H9 (cell line): ENCODE measurements at regions not wholly inside any gene's neighbourhood (a gene's known extent, or its start where the extent isn't known, plus 50 kb on each side); places are given as distances from the start of the nearest gene placed in this dataset.
"Not testable (repeated sequence)": the region's sequence is repeated elsewhere in the genome, so short reads cannot be mapped to it uniquely, and the experiment has no call there.

ENCODE experiments used
- DNase-seq: peaks from one replicate; pipeline ENCODE4 v3.0.0-alpha.2; 2017
- H2AFZ ChIP-seq: one replicate; pipeline ENCODE4 v1.6.1; 2013; ENCODE audit warnings: mild to moderate bottlenecking, low read length, control low read depth, moderate library complexity
- H2AK5ac ChIP-seq: 2 replicates; pipeline ENCODE4 v1.6.1; 2013; ENCODE audit warnings: low read length, control low read depth, mixed read lengths; ENCODE audit not compliant: insufficient read length
- H2BK120ac ChIP-seq: one replicate; pipeline ENCODE4 v1.6.1; 2013; ENCODE audit warnings: low read depth, mild to moderate bottlenecking, low read length, control low read depth, inconsistent platforms; ENCODE audit not compliant: poor library complexity, severe bottlenecking
- H2BK12ac ChIP-seq: 2 replicates; pipeline ENCODE4 v1.6.1; 2013; ENCODE audit warnings: low read length, control low read depth, mixed read lengths, low read depth; ENCODE audit not compliant: insufficient read length
- H2BK15ac ChIP-seq: 2 replicates; pipeline ENCODE4 v1.6.1; 2013; ENCODE audit warnings: low read depth, low read length, control low read depth
- H2BK20ac ChIP-seq: one replicate; pipeline ENCODE4 v1.6.1; 2013; ENCODE audit warnings: low read depth, mild to moderate bottlenecking, low read length, control low read depth, inconsistent platforms; ENCODE audit not compliant: poor library complexity, severe bottlenecking
- H2BK5ac ChIP-seq: 2 replicates; pipeline ENCODE4 v1.6.1; 2013; ENCODE audit warnings: low read length, control low read depth, mixed read lengths; ENCODE audit not compliant: insufficient read length
- H3K14ac ChIP-seq: 2 replicates; pipeline ENCODE4 v1.6.1; 2013; ENCODE audit warnings: low read length, control low read depth; ENCODE audit not compliant: insufficient read depth
- H3K18ac ChIP-seq: 2 replicates; pipeline ENCODE4 v1.6.1; 2013; ENCODE audit warnings: low read depth, mild to moderate bottlenecking, mixed read lengths, low read length, control low read depth; ENCODE audit not compliant: insufficient read length
- H3K23ac ChIP-seq: 2 replicates; pipeline ENCODE4 v1.6.1; 2013; ENCODE audit warnings: low read length, control low read depth, mixed read lengths, low read depth; ENCODE audit not compliant: insufficient read length
- H3K23me2 ChIP-seq: 2 replicates; pipeline ENCODE4 v1.6.1; 2013; ENCODE audit warnings: low read depth, mild to moderate bottlenecking, mixed read lengths, low read length, control low read depth; ENCODE audit not compliant: insufficient read length, poor library complexity, severe bottlenecking
- H3K27ac ChIP-seq: 2 replicates; pipeline ENCODE4 v1.5.1; 2013; ENCODE audit warnings: low read length, control low read depth, mixed read lengths, low read depth; ENCODE audit not compliant: insufficient read length
- H3K27me3 ChIP-seq: 2 replicates; pipeline ENCODE4 v1.6.1; 2013; ENCODE audit warnings: low read length, control low read depth, inconsistent platforms; ENCODE audit not compliant: insufficient read depth
- H3K4ac ChIP-seq: 2 replicates; pipeline ENCODE4 v1.6.1; 2013; ENCODE audit warnings: low read depth, mild to moderate bottlenecking, control low read depth, inconsistent platforms, low read length, moderate library complexity
- H3K4me1 ChIP-seq: 2 replicates; pipeline ENCODE4 v1.6.1; 2013; ENCODE audit warnings: low read length, control low read depth, inconsistent platforms; ENCODE audit not compliant: insufficient read depth
- H3K4me2 ChIP-seq: 2 replicates; pipeline ENCODE4 v1.6.1; 2013; ENCODE audit warnings: low read length, control low read depth, mixed read lengths; ENCODE audit not compliant: insufficient read length, insufficient read depth
- H3K56ac ChIP-seq: 2 replicates; pipeline ENCODE4 v1.6.1; 2013; ENCODE audit warnings: low read depth, mild to moderate bottlenecking, mixed read lengths, low read length, control low read depth; ENCODE audit not compliant: insufficient read length
- H3K79me1 ChIP-seq: 2 replicates; pipeline ENCODE4 v1.6.1; 2013; ENCODE audit warnings: low read depth, mild to moderate bottlenecking, moderate library complexity, low read length, control low read depth, inconsistent platforms; ENCODE audit not compliant: insufficient read depth, poor library complexity, severe bottlenecking
- H3K79me2 ChIP-seq: 2 replicates; pipeline ENCODE4 v1.6.1; 2013; ENCODE audit warnings: low read length, control low read depth, inconsistent platforms; ENCODE audit not compliant: insufficient read depth
- H3K9ac ChIP-seq: 2 replicates; pipeline ENCODE4 v1.6.1; 2013; ENCODE audit warnings: low read length, control low read depth, mixed read lengths; ENCODE audit not compliant: insufficient read length; ENCODE audit errors: extremely low read depth
- H3K9me3 ChIP-seq: one replicate; pipeline ENCODE4 v1.6.1; 2013; ENCODE audit warnings: low read depth, low read length, inconsistent platforms; ENCODE audit not compliant: control insufficient read depth
- H3T11ph ChIP-seq: one replicate; pipeline ENCODE4 v1.6.1; 2013; ENCODE audit warnings: mild to moderate bottlenecking, low read length, control low read depth, inconsistent platforms
- H4K20me1 ChIP-seq: one replicate; pipeline ENCODE4 v1.6.1; 2013; ENCODE audit not compliant: control insufficient read depth, insufficient read length, insufficient read depth
- H4K5ac ChIP-seq: 2 replicates; pipeline ENCODE4 v1.6.1; 2013; ENCODE audit warnings: low read depth, mild to moderate bottlenecking, mixed read lengths, low read length, control low read depth; ENCODE audit not compliant: insufficient read length
- H4K8ac ChIP-seq: replicated peaks from 2 replicates; pipeline ENCODE4 v1.6.1; 2013; ENCODE audit warnings: low read length, control low read depth, mixed read lengths, low read depth; ENCODE audit not compliant: insufficient read length
- H4K91ac ChIP-seq: 2 replicates; pipeline ENCODE4 v1.6.1; 2013; ENCODE audit warnings: low read depth, mild to moderate bottlenecking, moderate library complexity, mixed read lengths, low read length, control low read depth; ENCODE audit not compliant: insufficient read length
- H3K27ac Mint-ChIP-seq, 3 experiments: 2 replicates in 2 of 3; 3 replicates in 1 of 3; pipeline ENCODE4 v1.8.0; 2020 to 2021; ENCODE audit warnings: mixed read lengths in 3 of 3, mild to moderate bottlenecking in 1 of 3, moderate library complexity in 1 of 3
- H3K27me3 Mint-ChIP-seq: 2 replicates; pipeline ENCODE4 v1.8.0; 2021; ENCODE audit warnings: low read depth, mild to moderate bottlenecking, moderate library complexity, mixed read lengths
- H3K36me3 Mint-ChIP-seq, 3 experiments: 2 replicates in 2 of 3; 3 replicates in 1 of 3; pipeline ENCODE4 v1.8.0; 2020 to 2021; ENCODE audit warnings: low read depth in 3 of 3, mixed read lengths in 3 of 3; ENCODE audit not compliant: insufficient read depth in 1 of 3
- H3K4me1 Mint-ChIP-seq, 2 experiments: 2 replicates each; pipeline ENCODE4 v1.8.0; 2020; ENCODE audit warnings: mixed read lengths in 2 of 2
- H3K4me3 Mint-ChIP-seq, 2 experiments: 2 replicates in 1 of 2; 3 replicates in 1 of 2; pipeline ENCODE4 v1.8.0; 2020 to 2021; ENCODE audit warnings: mild to moderate bottlenecking in 2 of 2, mixed read lengths in 2 of 2, moderate library complexity in 1 of 2
- H3K9me3 Mint-ChIP-seq, 2 experiments: 2 replicates in 1 of 2; 3 replicates in 1 of 2; pipeline ENCODE4 v1.8.0; 2020; ENCODE audit warnings: mild to moderate bottlenecking in 2 of 2, mixed read lengths in 2 of 2, moderate library complexity in 1 of 2
- WGBS: extraction: QIAGEN DNeasy Blood & Tissue Kit; methylation state at CpG from one replicate; pipeline ENCODE4 v1.1.7; 2013; ENCODE audit warnings: missing lambda C conversion rate, low lambda C conversion rate, mixed read lengths; ENCODE audit not compliant: insufficient read length; ENCODE audit errors: extremely low coverage; 5-methylcytosine and 5-hydroxymethylcytosine counted together
- TF ChIP-seq, protein P1 (sequence below): fragments of 200-600 bp; sonication (generic); conservative IDR thresholded peaks from 3 replicates; pipeline ENCODE4 v1.8.0; 2021; ENCODE audit warnings: antibody characterized with exemption, mild to moderate bottlenecking

GRCh38 chr6:51200676-51201075 lies 382.0 kb downstream of the TFAP2B start:
- Histone ChIP-seq H4K91ac (no peak overlapping the region), H3K27ac (no peak overlapping the region), H3K18ac (no peak overlapping the region), H4K5ac (no peak overlapping the region), H2BK12ac (no peak overlapping the region), H3K23me2 (no peaks in the 10 kb centered on the region), H2AFZ (no peak overlapping the region), H3K14ac (no peak overlapping the region), H3T11ph (no peak overlapping the region), H3K4ac (no peak overlapping the region), H3K4me1 (no peaks in the 10 kb centered on the region), H4K20me1 (no peaks in the 10 kb centered on the region), H3K23ac (no peak overlapping the region), H2BK20ac (no peak overlapping the region), H3K27me3 (no peaks in the 10 kb centered on the region), H4K8ac (no peak overlapping the region), H2AK5ac (no peak overlapping the region), H3K79me2 (no peaks in the 10 kb centered on the region), H3K9me3 (no peaks in the 10 kb centered on the region), H2BK5ac (no peak overlapping the region), H2BK120ac (no peak overlapping the region), H3K79me1 (no peaks in the 10 kb centered on the region), H3K9ac (no peak overlapping the region), H2BK15ac (no peak overlapping the region), H3K56ac (no peak overlapping the region), H3K4me2 (no peak overlapping the region)
- TF ChIP-seq, protein P1, sequence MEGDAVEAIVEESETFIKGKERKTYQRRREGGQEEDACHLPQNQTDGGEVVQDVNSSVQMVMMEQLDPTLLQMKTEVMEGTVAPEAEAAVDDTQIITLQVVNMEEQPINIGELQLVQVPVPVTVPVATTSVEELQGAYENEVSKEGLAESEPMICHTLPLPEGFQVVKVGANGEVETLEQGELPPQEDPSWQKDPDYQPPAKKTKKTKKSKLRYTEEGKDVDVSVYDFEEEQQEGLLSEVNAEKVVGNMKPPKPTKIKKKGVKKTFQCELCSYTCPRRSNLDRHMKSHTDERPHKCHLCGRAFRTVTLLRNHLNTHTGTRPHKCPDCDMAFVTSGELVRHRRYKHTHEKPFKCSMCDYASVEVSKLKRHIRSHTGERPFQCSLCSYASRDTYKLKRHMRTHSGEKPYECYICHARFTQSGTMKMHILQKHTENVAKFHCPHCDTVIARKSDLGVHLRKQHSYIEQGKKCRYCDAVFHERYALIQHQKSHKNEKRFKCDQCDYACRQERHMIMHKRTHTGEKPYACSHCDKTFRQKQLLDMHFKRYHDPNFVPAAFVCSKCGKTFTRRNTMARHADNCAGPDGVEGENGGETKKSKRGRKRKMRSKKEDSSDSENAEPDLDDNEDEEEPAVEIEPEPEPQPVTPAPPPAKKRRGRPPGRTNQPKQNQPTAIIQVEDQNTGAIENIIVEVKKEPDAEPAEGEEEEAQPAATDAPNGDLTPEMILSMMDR: no peak
- no CpG with 5 or more reads among the region's 1 CpG for WGBS
- Mint-ChIP-seq H3K4me3 (no peak overlapping the region), H3K4me1 (no peaks in the 10 kb centered on the region), H3K27me3 (no peaks in the 10 kb centered on the region; the same call in 1 of the 2 replicates), H3K27ac (no peak overlapping the region), H3K36me3 (no peaks in the 10 kb centered on the region), H3K9me3 (no peaks in the 10 kb centered on the region)
- DNase-seq: no peak

GRCh38 chr6:51202653-51203052 lies 384.0 kb downstream of the TFAP2B start:
- H3K79me1 ChIP-seq, H3K79me2 ChIP-seq, H3T11ph ChIP-seq, H3K4me1 Mint-ChIP-seq, H3K4me1 ChIP-seq, H3K36me3 Mint-ChIP-seq, H4K91ac ChIP-seq, H2BK15ac ChIP-seq, H3K4me3 Mint-ChIP-seq, H3K27me3 Mint-ChIP-seq, H3K27ac ChIP-seq, H2BK20ac ChIP-seq, H2AFZ ChIP-seq, H3K4ac ChIP-seq, H3K18ac ChIP-seq, H3K27me3 ChIP-seq, H2AK5ac ChIP-seq, H3K9me3 Mint-ChIP-seq, H4K8ac ChIP-seq, H4K20me1 ChIP-seq, H4K5ac ChIP-seq, H3K4me2 ChIP-seq, H2BK12ac ChIP-seq, H3K9me3 ChIP-seq, H3K23me2 ChIP-seq, H2BK120ac ChIP-seq, H3K27ac Mint-ChIP-seq, H3K14ac ChIP-seq, H3K56ac ChIP-seq, H3K9ac ChIP-seq, H2BK5ac ChIP-seq, DNase-seq, H3K23ac ChIP-seq: not testable (repeated sequence)
- WGBS: no CpG with 5 or more reads among the region's 13 CpGs
